ENCODE measurements at regions not wholly inside any gene's neighbourhood (a gene's known extent, or its start where the extent isn't known, plus 50 kb on each side); places are given as distances from the start of the nearest gene placed in this dataset.

DNA sequence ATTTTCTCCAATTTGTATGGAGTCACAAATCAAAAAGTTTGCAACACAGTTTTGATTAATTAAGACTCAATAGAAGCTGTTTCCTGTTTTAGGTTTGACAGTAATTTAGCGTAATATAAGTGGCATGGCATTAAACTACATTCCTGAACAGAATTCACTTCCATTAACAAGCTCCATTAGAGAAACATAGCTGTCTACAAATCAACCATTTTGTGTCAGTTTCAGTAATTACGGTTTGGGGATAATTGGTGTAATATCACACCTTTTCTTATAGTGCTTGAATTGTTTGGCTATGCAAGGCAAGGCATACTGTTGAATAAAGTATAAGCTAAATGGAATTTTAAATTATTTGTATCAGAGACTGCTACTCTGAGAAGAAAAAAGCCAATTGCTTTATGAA, 585.5 kb downstream of the CBLN2 start:
- no peak for TF ChIP-seq CTCF (IDR thresholded peaks at IDR 0.05; ENCODE audit: poor library complexity, severe bottlenecking)
- Histone ChIP-seq H3K27ac (ENCODE audit: poor library complexity, severe bottlenecking) (no peak overlapping the region), H3K9me3 (ENCODE audit: severe bottlenecking) (no peaks in the 10 kb centered on the region), H3K36me3 (ENCODE audit: low read depth) (no peaks in the 10 kb centered on the region), H3K4me1 (ENCODE audit: insufficient read depth, poor library complexity, severe bottlenecking) (no peaks in the 10 kb centered on the region), H3K27me3 (ENCODE audit: insufficient read depth, poor library complexity, severe bottlenecking) (no peaks in the 10 kb centered on the region), H3K4me3 (ENCODE audit: severe bottlenecking) (no peak overlapping the region)
- ATAC-seq (ENCODE audit: low read depth) (no peak), DNase-seq (ENCODE audit: low spot score) (no peak)

GRCh38 chr18:71951001-71951400, 593.1 kb downstream of the CBLN2 start:
- no peaks in the 10 kb centered on the region for H3K36me3 ChIP-seq (ENCODE audit: low read depth)
- H3K27me3 ChIP-seq (ENCODE audit: insufficient read depth, poor library complexity, severe bottlenecking) = no peaks in the 10 kb centered on the region
- H3K4me3 ChIP-seq (ENCODE audit: severe bottlenecking) = no peak overlapping the region
- no peaks in the 10 kb centered on the region for H3K4me1 ChIP-seq (ENCODE audit: insufficient read depth, poor library complexity, severe bottlenecking)
- TF ChIP-seq CTCF (IDR thresholded peaks at IDR 0.05; ENCODE audit: poor library complexity, severe bottlenecking) = no peak
- H3K27ac ChIP-seq (ENCODE audit: poor library complexity, severe bottlenecking) = no peak overlapping the region
- ATAC-seq (ENCODE audit: low read depth) = no peak
- no peaks in the 10 kb centered on the region for H3K9me3 ChIP-seq (ENCODE audit: severe bottlenecking)
- no peak for DNase-seq (ENCODE audit: low spot score)

DNA sequence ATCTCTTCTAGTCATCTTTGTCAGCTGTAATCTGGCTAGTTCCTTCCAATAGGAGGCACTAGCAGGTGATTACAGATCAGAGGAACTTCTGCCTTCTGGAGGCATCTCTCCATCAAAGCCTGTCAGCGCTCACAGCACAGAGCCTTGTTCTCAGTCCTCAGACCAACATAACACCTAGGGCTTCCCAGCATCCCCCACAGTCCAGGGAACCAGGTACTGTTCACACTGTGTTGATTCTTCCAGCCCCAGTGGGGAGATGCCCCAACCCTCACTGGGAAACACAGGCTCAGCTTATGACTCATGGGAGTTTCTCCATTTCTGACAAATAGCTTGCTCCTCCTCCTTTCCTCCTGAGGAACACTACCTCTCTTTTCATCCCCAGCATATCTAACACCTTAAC, 601.7 kb downstream of the CBLN2 start:
- Histone ChIP-seq H3K27me3 (ENCODE audit: insufficient read depth, poor library complexity, severe bottlenecking) (no peaks in the 10 kb centered on the region), H3K9me3 (ENCODE audit: severe bottlenecking) (no peaks in the 10 kb centered on the region), H3K27ac (ENCODE audit: poor library complexity, severe bottlenecking) (no peak overlapping the region), H3K36me3 (ENCODE audit: low read depth) (no peaks in the 10 kb centered on the region), H3K4me1 (ENCODE audit: insufficient read depth, poor library complexity, severe bottlenecking) (no peaks in the 10 kb centered on the region), H3K4me3 (ENCODE audit: severe bottlenecking) (no peak overlapping the region)
- DNase-seq (ENCODE audit: low spot score) = no peak
- no peak for TF ChIP-seq CTCF (IDR thresholded peaks at IDR 0.05; ENCODE audit: poor library complexity, severe bottlenecking)
- no peak for ATAC-seq (ENCODE audit: low read depth)

- Histone ChIP-seq H3K36me3 (ENCODE audit: low read depth) (no peaks in the 10 kb centered on the region), H3K9me3 (ENCODE audit: severe bottlenecking) (no peaks in the 10 kb centered on the region), H3K4me3 (ENCODE audit: severe bottlenecking) (no peak overlapping the region), H3K27ac (ENCODE audit: poor library complexity, severe bottlenecking) (no peak overlapping the region), H3K4me1 (ENCODE audit: insufficient read depth, poor library complexity, severe bottlenecking) (no peaks in the 10 kb centered on the region), H3K27me3 (ENCODE audit: insufficient read depth, poor library complexity, severe bottlenecking) (no peaks in the 10 kb centered on the region)
- no peak for ATAC-seq (ENCODE audit: low read depth)
- TF ChIP-seq CTCF (IDR thresholded peaks at IDR 0.05; ENCODE audit: poor library complexity, severe bottlenecking) = no peak
- no peak for DNase-seq (ENCODE audit: low spot score)
Measured at GRCh38 chr18:71939483-71939882, 604.7 kb downstream of the CBLN2 start.

DNA sequence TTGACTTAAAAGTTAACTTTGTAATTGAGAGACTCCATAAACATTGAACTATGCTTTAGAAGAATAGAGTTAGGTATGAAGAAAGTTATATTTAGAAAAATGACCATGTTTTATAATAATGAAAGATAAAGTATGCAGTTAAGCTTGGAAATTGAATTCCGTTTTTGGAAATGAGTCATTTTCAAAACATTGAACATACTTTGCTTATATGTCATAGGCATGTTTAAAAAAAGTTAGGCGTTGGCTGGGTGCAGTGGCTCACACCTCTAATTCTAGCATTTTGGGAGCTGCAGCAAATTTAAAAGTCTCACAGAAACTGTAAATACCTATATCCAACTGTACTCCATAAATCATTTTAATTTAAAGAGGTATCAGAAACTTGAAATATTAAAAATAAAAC, 607.4 kb downstream of the CBLN2 start:
- no peaks in the 10 kb centered on the region for H3K27me3 ChIP-seq (ENCODE audit: insufficient read depth, poor library complexity, severe bottlenecking)
- DNase-seq (ENCODE audit: low spot score) = no peak
- ATAC-seq (ENCODE audit: low read depth) = no peak
- no peak for TF ChIP-seq CTCF (IDR thresholded peaks at IDR 0.05; ENCODE audit: poor library complexity, severe bottlenecking)
- no peaks in the 10 kb centered on the region for H3K9me3 ChIP-seq (ENCODE audit: severe bottlenecking)
- H3K4me3 ChIP-seq (ENCODE audit: severe bottlenecking) = no peak overlapping the region
- no peaks in the 10 kb centered on the region for H3K36me3 ChIP-seq (ENCODE audit: low read depth)
- no peaks in the 10 kb centered on the region for H3K4me1 ChIP-seq (ENCODE audit: insufficient read depth, poor library complexity, severe bottlenecking)
- no peak overlapping the region for H3K27ac ChIP-seq (ENCODE audit: poor library complexity, severe bottlenecking)
